NCI-H524 (cell line): ENCODE measurements at regions not wholly inside any gene's neighbourhood (a gene's known extent, or its start where the extent isn't known, plus 50 kb on each side); places are given as distances from the start of the nearest gene placed in this dataset.

ENCODE experiments used
- DNase-seq, 2 experiments: peaks; one replicate each; lab custom pipeline; 2025; lab: John Stamatoyannopoulos, UW

- no peak for DNase-seq
Measured at GRCh38 chr10:94043431-94043990, 49.8 kb downstream of the PLCE1 start.

- no peak for DNase-seq
Measured at GRCh38 chr10:94046098-94046497, 52.4 kb downstream of the PLCE1 start.

GRCh38 chr10:94047293-94047692, 53.6 kb downstream of the PLCE1 start:
- no peak for DNase-seq

GRCh38 chr10:94049911-94050310, 56.2 kb downstream of the PLCE1 start:
- DNase-seq, result no peak

GRCh38 chr10:94052281-94052680, 58.5 kb downstream of the PLCE1 start:
- no peak for DNase-seq

GRCh38 chr10:94052866-94053791, 59.4 kb downstream of the PLCE1 start:
- no peak for DNase-seq

- DNase-seq, result no peak
Measured at GRCh38 chr10:94059178-94059883, 65.6 kb downstream of the PLCE1 start.

- no peak for DNase-seq
Measured at GRCh38 chr10:94061026-94061425, 67.3 kb downstream of the PLCE1 start.

- no peak for DNase-seq
Measured at GRCh38 chr10:94062611-94063010, 68.9 kb downstream of the PLCE1 start.

GRCh38 chr10:94065362-94065761, 71.6 kb downstream of the PLCE1 start:
- DNase-seq, result no peak

GRCh38 chr10:94065787-94066186, 72.1 kb downstream of the PLCE1 start:
- DNase-seq, result no peak

- DNase-seq, result no peak
Measured at GRCh38 chr10:94066411-94066810, 72.7 kb downstream of the PLCE1 start.

- DNase-seq, result no peak
Measured at GRCh38 chr10:94069884-94070283, 76.2 kb downstream of the PLCE1 start.

GRCh38 chr10:94074462-94074861, 80.7 kb downstream of the PLCE1 start:
- DNase-seq, result no peak

GRCh38 chr10:94075506-94075905, 81.8 kb downstream of the PLCE1 start:
- DNase-seq, result no peak

- peak in 1 of 2 experiments; percentile 2 for DNase-seq
Measured at GRCh38 chr10:94076325-94076841, 82.7 kb downstream of the PLCE1 start.

GRCh38 chr10:94077042-94077441, 83.3 kb downstream of the PLCE1 start:
- DNase-seq, result no peak

GRCh38 chr10:94080108-94080507, 86.4 kb downstream of the PLCE1 start:
- DNase-seq, result no peak

- no peak for DNase-seq
Measured at GRCh38 chr10:94083662-94084265, 90.0 kb downstream of the PLCE1 start.

- no peak for DNase-seq
Measured at GRCh38 chr10:94084344-94084743, 90.6 kb downstream of the PLCE1 start.

- no peak for DNase-seq
Measured at GRCh38 chr10:94085288-94085687, 91.6 kb downstream of the PLCE1 start.

- DNase-seq, result no peak
Measured at GRCh38 chr10:94085766-94086437, 92.2 kb downstream of the PLCE1 start.
